ENCODE measurements at regions not wholly inside any gene's neighbourhood (a gene's known extent, or its start where the extent isn't known, plus 50 kb on each side); places are given as distances from the start of the nearest gene placed in this dataset.

DNA sequence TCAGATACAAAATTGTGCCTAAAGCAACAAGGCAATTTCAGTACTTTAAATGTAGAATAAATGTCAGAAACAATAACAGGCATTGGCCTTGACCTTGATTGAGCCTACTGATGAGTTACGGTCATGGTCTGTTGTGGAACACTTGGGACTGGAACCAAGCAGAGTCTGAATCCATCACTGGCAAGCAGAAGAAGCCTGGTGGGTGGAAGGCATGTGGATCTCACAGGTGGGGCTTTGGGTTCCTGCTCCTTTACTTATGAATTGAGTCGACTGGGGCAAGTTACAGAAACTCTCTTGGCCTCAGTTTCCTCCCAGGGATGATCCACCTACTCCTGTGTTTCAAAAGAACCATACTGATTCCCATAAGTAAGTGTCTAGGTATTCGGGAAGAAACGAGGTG lies 102.3 kb downstream of the KCNF1 start:
- H3K27ac ChIP-seq (ENCODE audit: insufficient read depth, low read length, poor library complexity, severe bottlenecking) = no peak overlapping the region
- H3K4me1 ChIP-seq (ENCODE audit: control insufficient read depth, insufficient read depth, low read length, poor library complexity, severe bottlenecking) = no peaks in the 10 kb centered on the region
- peaks cover 5% of the 10 kb centered on the region for H3K27me3 ChIP-seq (replicated peaks; ENCODE audit: control insufficient read depth, insufficient read depth, low read length, poor library complexity, severe bottlenecking)
- H3K36me3 ChIP-seq (ENCODE audit: control insufficient read depth, insufficient read depth, low read length) = no peaks in the 10 kb centered on the region
- H3K4me3 ChIP-seq (ENCODE audit: insufficient read depth, low read depth, low read length, poor library complexity, severe bottlenecking) = no peak overlapping the region
- no peak for DNase-seq
- H3K9me3 ChIP-seq (ENCODE audit: control insufficient read depth, low read length) = no peaks in the 10 kb centered on the region

DNA sequence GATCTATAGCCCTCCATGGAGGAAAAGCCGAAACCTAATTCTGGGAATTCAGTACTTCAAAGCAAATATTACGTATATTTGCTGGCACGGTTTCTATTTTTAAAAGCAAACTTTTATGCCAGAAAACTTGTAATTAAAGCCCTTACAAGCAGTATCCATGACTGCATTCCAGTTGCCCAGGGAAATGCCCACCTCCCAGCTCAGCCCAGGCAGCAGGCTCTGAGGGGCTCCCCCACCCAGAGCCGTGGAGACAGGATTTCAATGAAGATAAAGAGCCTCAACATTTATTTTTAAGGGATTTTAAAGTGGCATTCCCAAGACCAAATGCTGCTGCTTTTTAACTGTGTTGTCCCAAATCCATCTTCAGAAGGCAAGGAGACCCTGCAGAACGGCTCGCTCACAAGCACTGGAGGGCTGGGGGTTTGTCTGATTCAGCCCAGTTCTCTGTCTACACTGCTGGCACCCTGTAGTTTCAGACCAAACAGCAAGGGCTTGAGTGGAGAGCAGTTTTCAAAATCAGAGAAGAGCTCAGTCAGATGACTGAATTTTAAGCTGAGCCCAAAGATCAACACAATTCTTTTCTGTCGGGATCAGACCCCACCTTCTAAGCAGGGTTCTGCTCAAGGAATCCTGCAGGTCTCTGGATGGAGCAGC lies 105.1 kb downstream of the KCNF1 start:
- Histone ChIP-seq H3K36me3 (ENCODE audit: control insufficient read depth, insufficient read depth, low read length) (no peaks in the 10 kb centered on the region), H3K4me3 (ENCODE audit: insufficient read depth, low read depth, low read length, poor library complexity, severe bottlenecking) (no peak overlapping the region), H3K27me3 (replicated peaks; ENCODE audit: control insufficient read depth, insufficient read depth, low read length, poor library complexity, severe bottlenecking) (peaks cover 5% of the 10 kb centered on the region), H3K9me3 (ENCODE audit: control insufficient read depth, low read length) (no peaks in the 10 kb centered on the region), H3K27ac (ENCODE audit: insufficient read depth, low read length, poor library complexity, severe bottlenecking) (no peak overlapping the region), H3K4me1 (ENCODE audit: control insufficient read depth, insufficient read depth, low read length, poor library complexity, severe bottlenecking) (no peaks in the 10 kb centered on the region)
- no peak for DNase-seq

DNA sequence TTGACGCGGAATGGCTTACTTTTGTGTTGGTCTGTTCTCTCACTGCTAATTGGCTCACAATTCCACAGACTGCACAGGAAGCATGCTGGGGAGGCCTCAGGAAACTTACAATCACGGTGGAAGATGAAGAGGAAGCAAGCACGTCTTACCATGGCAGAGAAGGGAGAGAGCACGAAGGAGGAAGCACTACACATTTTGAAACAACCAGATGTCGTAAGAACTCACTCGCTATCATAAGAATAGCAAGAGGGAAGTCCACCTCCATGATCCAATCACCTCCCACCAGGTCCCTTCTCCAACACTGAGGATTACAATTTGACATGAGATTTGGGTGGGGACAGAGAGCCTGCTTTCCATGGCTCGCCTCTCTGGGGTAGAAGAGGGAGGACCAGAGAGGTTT lies 106.2 kb downstream of the KCNF1 start:
- Histone ChIP-seq H3K4me3 (ENCODE audit: insufficient read depth, low read depth, low read length, poor library complexity, severe bottlenecking) (no peak overlapping the region), H3K36me3 (ENCODE audit: control insufficient read depth, insufficient read depth, low read length) (no peaks in the 10 kb centered on the region), H3K27me3 (replicated peaks; ENCODE audit: control insufficient read depth, insufficient read depth, low read length, poor library complexity, severe bottlenecking) (peaks cover 5% of the 10 kb centered on the region), H3K9me3 (ENCODE audit: control insufficient read depth, low read length) (no peaks in the 10 kb centered on the region), H3K4me1 (ENCODE audit: control insufficient read depth, insufficient read depth, low read length, poor library complexity, severe bottlenecking) (no peaks in the 10 kb centered on the region), H3K27ac (ENCODE audit: insufficient read depth, low read length, poor library complexity, severe bottlenecking) (no peak overlapping the region)
- no peak for DNase-seq

- no peaks in the 10 kb centered on the region for H3K4me1 ChIP-seq (ENCODE audit: control insufficient read depth, insufficient read depth, low read length, poor library complexity, severe bottlenecking)
- no peaks in the 10 kb centered on the region for H3K9me3 ChIP-seq (ENCODE audit: control insufficient read depth, low read length)
- no peak overlapping the region for H3K4me3 ChIP-seq (ENCODE audit: insufficient read depth, low read depth, low read length, poor library complexity, severe bottlenecking)
- H3K27ac ChIP-seq (ENCODE audit: insufficient read depth, low read length, poor library complexity, severe bottlenecking) = no peak overlapping the region
- H3K27me3 ChIP-seq (replicated peaks; ENCODE audit: control insufficient read depth, insufficient read depth, low read length, poor library complexity, severe bottlenecking) = peaks cover 5% of the 10 kb centered on the region
- DNase-seq = no peak
- no peaks in the 10 kb centered on the region for H3K36me3 ChIP-seq (ENCODE audit: control insufficient read depth, insufficient read depth, low read length)
Measured at GRCh38 chr2:11018651-11019185, 107.0 kb downstream of the KCNF1 start.

- no peaks in the 10 kb centered on the region for H3K36me3 ChIP-seq (ENCODE audit: control insufficient read depth, insufficient read depth, low read length)
- no peak overlapping the region for H3K27ac ChIP-seq (ENCODE audit: insufficient read depth, low read length, poor library complexity, severe bottlenecking)
- no peak overlapping the region for H3K4me3 ChIP-seq (ENCODE audit: insufficient read depth, low read depth, low read length, poor library complexity, severe bottlenecking)
- H3K9me3 ChIP-seq (ENCODE audit: control insufficient read depth, low read length) = no peaks in the 10 kb centered on the region
- no peaks in the 10 kb centered on the region for H3K4me1 ChIP-seq (ENCODE audit: control insufficient read depth, insufficient read depth, low read length, poor library complexity, severe bottlenecking)
- peaks cover 5% of the 10 kb centered on the region for H3K27me3 ChIP-seq (replicated peaks; ENCODE audit: control insufficient read depth, insufficient read depth, low read length, poor library complexity, severe bottlenecking)
- DNase-seq = no peak
Measured at GRCh38 chr2:11019614-11020013, 107.9 kb downstream of the KCNF1 start.

GRCh38 chr2:11022064-11022463 lies 110.3 kb downstream of the KCNF1 start:
- Histone ChIP-seq H3K36me3 (ENCODE audit: control insufficient read depth, insufficient read depth, low read length) (no peaks in the 10 kb centered on the region), H3K9me3 (ENCODE audit: control insufficient read depth, low read length) (no peaks in the 10 kb centered on the region), H3K27ac (ENCODE audit: insufficient read depth, low read length, poor library complexity, severe bottlenecking) (no peak overlapping the region), H3K4me1 (ENCODE audit: control insufficient read depth, insufficient read depth, low read length, poor library complexity, severe bottlenecking) (no peaks in the 10 kb centered on the region), H3K4me3 (ENCODE audit: insufficient read depth, low read depth, low read length, poor library complexity, severe bottlenecking) (no peak overlapping the region), H3K27me3 (replicated peaks; ENCODE audit: control insufficient read depth, insufficient read depth, low read length, poor library complexity, severe bottlenecking) (peaks cover under 1% of the 10 kb centered on the region)
- DNase-seq = no peak

DNA sequence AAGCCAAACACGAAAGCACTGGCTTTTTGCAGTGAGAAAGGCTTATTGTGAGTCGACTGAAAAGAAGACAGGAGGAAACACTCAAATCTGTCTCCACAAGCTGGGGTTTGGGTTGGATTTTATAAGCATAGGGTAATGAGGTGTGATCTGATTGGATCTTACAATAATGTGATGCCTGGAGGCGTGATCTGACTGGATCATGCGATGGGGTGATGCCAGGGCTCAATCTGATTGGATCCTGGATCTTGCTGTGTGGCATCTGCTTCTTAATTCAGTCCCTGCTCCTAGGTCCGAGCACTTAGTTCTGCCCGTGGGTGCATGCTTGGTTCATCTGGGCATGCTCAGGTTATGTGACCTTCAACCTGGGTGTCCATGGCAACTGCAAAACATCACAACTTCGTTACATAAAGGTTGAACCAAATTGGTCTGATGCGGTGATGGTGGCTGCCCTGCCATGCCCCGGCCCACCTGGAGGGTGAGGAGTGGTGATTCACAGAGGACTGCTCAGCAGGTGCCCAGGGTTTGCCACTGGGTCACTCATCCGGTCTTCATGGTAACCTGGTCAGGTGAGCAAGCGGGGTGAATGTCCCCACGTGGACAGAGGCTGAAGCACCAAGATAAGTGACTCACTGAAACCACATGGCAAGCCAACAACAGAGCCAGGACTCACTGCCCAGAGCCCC lies 111.0 kb downstream of the KCNF1 start:
- Histone ChIP-seq H3K27me3 (replicated peaks; ENCODE audit: control insufficient read depth, insufficient read depth, low read length, poor library complexity, severe bottlenecking) (no peaks in the 10 kb centered on the region), H3K27ac (ENCODE audit: insufficient read depth, low read length, poor library complexity, severe bottlenecking) (no peak overlapping the region), H3K36me3 (ENCODE audit: control insufficient read depth, insufficient read depth, low read length) (no peaks in the 10 kb centered on the region), H3K4me3 (ENCODE audit: insufficient read depth, low read depth, low read length, poor library complexity, severe bottlenecking) (no peak overlapping the region), H3K4me1 (ENCODE audit: control insufficient read depth, insufficient read depth, low read length, poor library complexity, severe bottlenecking) (no peaks in the 10 kb centered on the region), H3K9me3 (ENCODE audit: control insufficient read depth, low read length) (no peaks in the 10 kb centered on the region)
- DNase-seq = no peak

- H3K9me3 ChIP-seq (ENCODE audit: control insufficient read depth, low read length) = no peaks in the 10 kb centered on the region
- no peaks in the 10 kb centered on the region for H3K4me1 ChIP-seq (ENCODE audit: control insufficient read depth, insufficient read depth, low read length, poor library complexity, severe bottlenecking)
- DNase-seq = no peak
- H3K27ac ChIP-seq (ENCODE audit: insufficient read depth, low read length, poor library complexity, severe bottlenecking) = no peak overlapping the region
- no peaks in the 10 kb centered on the region for H3K36me3 ChIP-seq (ENCODE audit: control insufficient read depth, insufficient read depth, low read length)
- H3K4me3 ChIP-seq (ENCODE audit: insufficient read depth, low read depth, low read length, poor library complexity, severe bottlenecking) = no peak overlapping the region
- no peaks in the 10 kb centered on the region for H3K27me3 ChIP-seq (replicated peaks; ENCODE audit: control insufficient read depth, insufficient read depth, low read length, poor library complexity, severe bottlenecking)
Measured at GRCh38 chr2:11023326-11024258, 111.9 kb downstream of the KCNF1 start.

- H3K36me3 ChIP-seq (ENCODE audit: control insufficient read depth, insufficient read depth, low read length) = no peaks in the 10 kb centered on the region
- H3K4me3 ChIP-seq (ENCODE audit: insufficient read depth, low read depth, low read length, poor library complexity, severe bottlenecking) = no peak overlapping the region
- no peak for DNase-seq
- no peaks in the 10 kb centered on the region for H3K4me1 ChIP-seq (ENCODE audit: control insufficient read depth, insufficient read depth, low read length, poor library complexity, severe bottlenecking)
- H3K27me3 ChIP-seq (replicated peaks; ENCODE audit: control insufficient read depth, insufficient read depth, low read length, poor library complexity, severe bottlenecking) = no peaks in the 10 kb centered on the region
- H3K27ac ChIP-seq (ENCODE audit: insufficient read depth, low read length, poor library complexity, severe bottlenecking) = no peak overlapping the region
- no peaks in the 10 kb centered on the region for H3K9me3 ChIP-seq (ENCODE audit: control insufficient read depth, low read length)
Measured at GRCh38 chr2:11024259-11024645, 112.5 kb downstream of the KCNF1 start.

All from effector memory CD4-positive, alpha-beta T cell (primary cell).